PC-3 (cell line): ENCODE measurements at regions not wholly inside any gene's neighbourhood (a gene's known extent, or its start where the extent isn't known, plus 50 kb on each side); places are given as distances from the start of the nearest gene placed in this dataset.

ENCODE experiments used
- ATAC-seq: fragments of 200-7000 bp; cut with Tn5 transposase; 2 replicates; pipeline ENCODE4 v1.9.1; 2020; ENCODE audit warnings: mild to moderate bottlenecking, moderate library complexity
- BruUV-seq: library from RNA; stranded (reverse); fragments of 400-500 nt; replicated peaks from 2 replicates; lab custom pipeline; 2021; lab: Mats Ljungman, UMichigan
- CTCF ChIA-PET: fragments of 300-600 bp; sonication (Branson Sonifier 250); formaldehyde crosslinking; loops from one replicate; lab custom pipeline; 2022; ENCODE audit warnings: antibody characterized with exemption; lab: Charles Lee
- POLR2A ChIA-PET: fragments of 300-600 bp; sonication (Branson Sonifier 250); formaldehyde crosslinking; loops from one replicate; lab custom pipeline; 2022; ENCODE audit warnings: antibody characterized with exemption; ENCODE audit not compliant: unreplicated experiment; lab: Charles Lee
- DNase-seq: peaks from one replicate; pipeline ENCODE4 v3.0.0-alpha.2; 2015
- H2AFZ ChIP-seq: fragments of 300-600 bp; sonication (generic); 2 replicates; pipeline ENCODE4 v1.6.0; 2016; ENCODE audit warnings: antibody characterized with exemption, low read length
- H3F3A ChIP-seq: fragments of 300-600 bp; sonication (generic); one replicate; pipeline ENCODE4 v1.6.0; 2017; ENCODE audit warnings: antibody characterized with exemption, low read length, control low read depth, mild to moderate bottlenecking; ENCODE audit not compliant: unreplicated experiment
- H3K27ac ChIP-seq: fragments of 300-600 bp; sonication (generic); 2 replicates; pipeline ENCODE4 v1.5.1; 2016; ENCODE audit warnings: mild to moderate bottlenecking, low read length
- H3K27me3 ChIP-seq: fragments of 300-600 bp; sonication (generic); 2 replicates; pipeline ENCODE4 v1.6.1; 2016; ENCODE audit warnings: low read length, mixed read lengths
- H3K36me3 ChIP-seq: fragments of 300-600 bp; sonication (generic); 2 replicates; pipeline ENCODE4 v1.6.1; 2016; ENCODE audit warnings: low read depth, mixed run types, low read length, mixed read lengths
- H3K4me1 ChIP-seq: fragments of 300-600 bp; sonication (generic); 2 replicates; pipeline ENCODE4 v1.5.1; 2016; ENCODE audit warnings: low read length; ENCODE audit not compliant: insufficient read depth
- H3K4me2 ChIP-seq: fragments of 300-600 bp; sonication (generic); 2 replicates; pipeline ENCODE4 v1.6.0; 2016; ENCODE audit warnings: low read length
- H3K4me3 ChIP-seq: fragments of 300-600 bp; sonication (generic); 2 replicates; pipeline ENCODE4 v1.5.1; 2016; ENCODE audit warnings: mild to moderate bottlenecking, low read length, mixed read lengths
- H3K79me2 ChIP-seq: fragments of 300-600 bp; sonication (generic); 2 replicates; pipeline ENCODE4 v1.6.1; 2017; ENCODE audit warnings: low read length, mixed read lengths
- H3K9ac ChIP-seq: fragments of 300-600 bp; sonication (generic); 2 replicates; pipeline ENCODE4 v1.6.0; 2016; ENCODE audit warnings: mild to moderate bottlenecking, low read length
- H3K9me2 ChIP-seq: fragments of 300-600 bp; sonication (generic); replicated peaks from 2 replicates; pipeline ENCODE4 v1.6.1; 2016; ENCODE audit warnings: mixed run types, low read length, mixed read lengths
- H3K9me3 ChIP-seq: fragments of 300-600 bp; sonication (generic); 2 replicates; pipeline ENCODE4 v1.6.1; 2016; ENCODE audit warnings: low read length, mixed read lengths
- H4K20me1 ChIP-seq: fragments of 300-600 bp; sonication (generic); 2 replicates; pipeline ENCODE4 v1.6.1; 2016; ENCODE audit warnings: low read length, mixed read lengths
- EZH2 ChIP-seq: fragments of 300-600 bp; sonication (generic); IDR thresholded peaks from one replicate; pipeline ENCODE4 v1.6.1; 2017; ENCODE audit warnings: antibody characterized with exemption, mild to moderate bottlenecking, low read length; ENCODE audit not compliant: unreplicated experiment
- EZH2phosphoT487 ChIP-seq: fragments of 300-600 bp; sonication (generic); IDR thresholded peaks from 2 replicates; pipeline ENCODE4 v1.6.1; 2018; ENCODE audit warnings: mild to moderate bottlenecking, antibody characterized with exemption, low read length, borderline replicate concordance
- intact Hi-C: fragments of 100-400 bp; cut with micrococcal nuclease; formaldehyde crosslinking; loops from 2 replicates; pipeline ENCODE4 v1.9.0; 2023
- TF ChIP-seq, protein P1 (sequence below): fragments of 300-600 bp; sonication (generic); conservative IDR thresholded peaks from 2 replicates; pipeline ENCODE4 v1.5.1; 2017; ENCODE audit warnings: antibody characterized with exemption, low read depth, mild to moderate bottlenecking, low read length

DNA sequence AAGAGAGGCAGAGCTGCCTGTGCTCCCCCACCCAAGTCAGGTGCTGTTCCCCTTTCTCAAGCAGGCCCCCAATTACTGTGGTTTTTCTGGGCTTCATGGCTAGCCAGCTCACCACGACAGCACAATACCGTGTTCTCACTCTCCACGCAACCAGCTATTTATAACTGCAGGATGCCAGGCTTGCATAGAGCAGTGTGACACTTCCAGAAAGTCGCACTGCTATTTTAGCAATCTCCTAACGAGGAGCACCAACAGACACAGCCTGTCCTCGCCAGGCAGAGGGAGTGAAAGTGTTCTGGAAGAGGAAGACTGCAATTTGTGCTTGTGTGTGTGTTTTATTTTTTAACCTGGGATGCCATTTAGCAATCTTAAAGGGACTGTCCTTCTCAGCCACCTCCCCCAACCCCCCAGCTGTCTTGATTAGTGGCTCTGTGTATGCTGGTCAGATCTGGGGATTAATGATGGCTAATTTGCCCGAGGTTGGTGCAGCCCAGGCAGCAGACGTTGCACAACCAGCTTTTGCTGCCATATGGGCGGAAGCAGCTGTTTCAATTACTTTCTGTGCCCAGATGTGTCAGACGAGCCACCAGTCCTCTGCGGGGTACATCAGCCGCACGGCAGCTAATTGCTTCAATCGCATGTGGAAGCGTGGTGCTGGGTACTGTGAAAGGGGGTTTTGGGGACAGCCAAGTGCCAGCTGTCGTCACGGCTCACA is 268.0 kb upstream of the ARRDC4 start:
- DNase-seq (no peak), ATAC-seq (no peak)
- Histone ChIP-seq H3K4me3 (no peak overlapping the region), H3K9ac (no peak overlapping the region), H3K9me3 (no peaks in the 10 kb centered on the region), H4K20me1 (no peaks in the 10 kb centered on the region), H3K4me1 (no peaks in the 10 kb centered on the region), H3K36me3 (no peaks in the 10 kb centered on the region), H3K4me2 (no peak overlapping the region), H2AFZ (no peak overlapping the region), H3K79me2 (no peaks in the 10 kb centered on the region), H3K27ac (no peak overlapping the region), H3K27me3 (no peaks in the 10 kb centered on the region), H3F3A (no peaks in the 10 kb centered on the region), H3K9me2 (no peaks in the 10 kb centered on the region)
- no TSS peak for BruUV-seq
- TF ChIP-seq EZH2phosphoT487 (no peak), EZH2 (no peak)
- TF ChIP-seq, protein P1, sequence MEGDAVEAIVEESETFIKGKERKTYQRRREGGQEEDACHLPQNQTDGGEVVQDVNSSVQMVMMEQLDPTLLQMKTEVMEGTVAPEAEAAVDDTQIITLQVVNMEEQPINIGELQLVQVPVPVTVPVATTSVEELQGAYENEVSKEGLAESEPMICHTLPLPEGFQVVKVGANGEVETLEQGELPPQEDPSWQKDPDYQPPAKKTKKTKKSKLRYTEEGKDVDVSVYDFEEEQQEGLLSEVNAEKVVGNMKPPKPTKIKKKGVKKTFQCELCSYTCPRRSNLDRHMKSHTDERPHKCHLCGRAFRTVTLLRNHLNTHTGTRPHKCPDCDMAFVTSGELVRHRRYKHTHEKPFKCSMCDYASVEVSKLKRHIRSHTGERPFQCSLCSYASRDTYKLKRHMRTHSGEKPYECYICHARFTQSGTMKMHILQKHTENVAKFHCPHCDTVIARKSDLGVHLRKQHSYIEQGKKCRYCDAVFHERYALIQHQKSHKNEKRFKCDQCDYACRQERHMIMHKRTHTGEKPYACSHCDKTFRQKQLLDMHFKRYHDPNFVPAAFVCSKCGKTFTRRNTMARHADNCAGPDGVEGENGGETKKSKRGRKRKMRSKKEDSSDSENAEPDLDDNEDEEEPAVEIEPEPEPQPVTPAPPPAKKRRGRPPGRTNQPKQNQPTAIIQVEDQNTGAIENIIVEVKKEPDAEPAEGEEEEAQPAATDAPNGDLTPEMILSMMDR = no peak
- intact Hi-C loops = no loop called here
- ChIA-PET CTCF (no interaction called here), POLR2A (no interaction called here)

GRCh38 chr15:97694456-97694855 is 266.0 kb upstream of the ARRDC4 start:
- BruUV-seq = no TSS peak
- Histone ChIP-seq H3K4me2 (no peak overlapping the region), H3K4me1 (no peaks in the 10 kb centered on the region), H3K4me3 (no peak overlapping the region), H3K36me3 (no peaks in the 10 kb centered on the region), H3K79me2 (no peaks in the 10 kb centered on the region), H3K9me2 (no peaks in the 10 kb centered on the region), H2AFZ (no peak overlapping the region), H3F3A (no peaks in the 10 kb centered on the region), H3K9me3 (no peaks in the 10 kb centered on the region), H4K20me1 (no peaks in the 10 kb centered on the region), H3K9ac (no peak overlapping the region), H3K27ac (no peak overlapping the region), H3K27me3 (no peaks in the 10 kb centered on the region)
- ATAC-seq = no peak
- CTCF ChIA-PET = no interaction called here
- intact Hi-C loops = no loop called here
- no peak for DNase-seq
- TF ChIP-seq, protein P1 = no peak
- TF ChIP-seq EZH2phosphoT487 = no peak
- no peak for TF ChIP-seq EZH2
- POLR2A ChIA-PET = no interaction called here

DNA sequence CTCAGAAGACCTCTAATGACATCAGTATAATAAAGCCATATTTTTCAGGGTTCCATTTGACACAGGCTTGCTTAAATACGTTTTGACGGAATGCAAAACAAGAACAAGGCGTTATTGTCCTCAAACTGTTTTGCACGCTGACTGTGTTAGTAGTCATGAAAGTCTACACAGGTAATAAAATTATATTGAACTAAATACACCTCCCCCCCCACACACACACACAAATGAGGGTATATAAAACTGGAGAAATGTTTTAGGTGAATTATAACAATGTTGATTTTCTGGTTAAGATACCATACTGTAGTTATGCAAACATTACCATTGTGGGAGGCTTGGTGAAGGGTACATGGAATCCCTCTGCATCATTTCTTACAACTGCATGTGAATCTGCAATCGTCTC is 257.1 kb upstream of the ARRDC4 start:
- ChIA-PET POLR2A (no interaction called here), CTCF (no interaction called here)
- Histone ChIP-seq H3K79me2 (no peaks in the 10 kb centered on the region), H3K36me3 (no peaks in the 10 kb centered on the region), H3K27ac (no peak overlapping the region), H3K27me3 (peaks cover 11% of the 10 kb centered on the region), H3K4me1 (no peaks in the 10 kb centered on the region), H2AFZ (no peak overlapping the region), H3K9me3 (no peaks in the 10 kb centered on the region), H3K4me2 (no peak overlapping the region), H3K9me2 (no peaks in the 10 kb centered on the region), H3K9ac (no peak overlapping the region), H3F3A (no peaks in the 10 kb centered on the region), H3K4me3 (no peak overlapping the region), H4K20me1 (no peaks in the 10 kb centered on the region)
- intact Hi-C loops = no loop called here
- BruUV-seq = no TSS peak
- no peak for TF ChIP-seq EZH2phosphoT487
- TF ChIP-seq, protein P1 = no peak
- no peak for TF ChIP-seq EZH2
- DNase-seq (no peak), ATAC-seq (no peak)
